ENCODE measurements at regions not wholly inside any gene's neighbourhood (a gene's known extent, or its start where the extent isn't known, plus 50 kb on each side); places are given as distances from the start of the nearest gene placed in this dataset.
"Not testable (repeated sequence)": the region's sequence is repeated elsewhere in the genome, so short reads cannot be mapped to it uniquely, and the experiment has no call there.

- peak; percentile 78 for DNase-seq
Measured at GRCh38 chr5:99037668-99038067, 108.9 kb upstream of the CHD1 start.

DNA sequence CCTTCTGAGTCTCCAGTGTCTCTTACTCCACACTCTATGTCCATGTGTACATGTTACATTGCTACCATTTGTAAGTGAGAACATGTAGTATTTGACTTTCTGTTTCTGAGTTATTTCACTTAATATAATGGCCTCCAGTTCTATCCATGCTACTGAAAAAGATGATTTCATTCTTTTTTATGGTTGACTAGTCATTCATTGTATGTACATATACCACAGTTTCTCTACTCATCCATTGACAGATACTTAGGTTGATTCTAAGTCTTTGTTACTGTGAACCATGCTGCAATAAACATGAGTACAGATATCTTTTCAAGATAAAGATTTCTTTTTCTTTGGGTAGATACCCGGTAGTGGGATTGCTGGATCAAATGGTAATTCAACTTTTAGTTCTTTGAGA lies 107.1 kb upstream of the CHD1 start:
- DNase-seq, result no peak

- no peak for DNase-seq
Measured at GRCh38 chr5:99034336-99034735, 105.5 kb upstream of the CHD1 start.

DNA sequence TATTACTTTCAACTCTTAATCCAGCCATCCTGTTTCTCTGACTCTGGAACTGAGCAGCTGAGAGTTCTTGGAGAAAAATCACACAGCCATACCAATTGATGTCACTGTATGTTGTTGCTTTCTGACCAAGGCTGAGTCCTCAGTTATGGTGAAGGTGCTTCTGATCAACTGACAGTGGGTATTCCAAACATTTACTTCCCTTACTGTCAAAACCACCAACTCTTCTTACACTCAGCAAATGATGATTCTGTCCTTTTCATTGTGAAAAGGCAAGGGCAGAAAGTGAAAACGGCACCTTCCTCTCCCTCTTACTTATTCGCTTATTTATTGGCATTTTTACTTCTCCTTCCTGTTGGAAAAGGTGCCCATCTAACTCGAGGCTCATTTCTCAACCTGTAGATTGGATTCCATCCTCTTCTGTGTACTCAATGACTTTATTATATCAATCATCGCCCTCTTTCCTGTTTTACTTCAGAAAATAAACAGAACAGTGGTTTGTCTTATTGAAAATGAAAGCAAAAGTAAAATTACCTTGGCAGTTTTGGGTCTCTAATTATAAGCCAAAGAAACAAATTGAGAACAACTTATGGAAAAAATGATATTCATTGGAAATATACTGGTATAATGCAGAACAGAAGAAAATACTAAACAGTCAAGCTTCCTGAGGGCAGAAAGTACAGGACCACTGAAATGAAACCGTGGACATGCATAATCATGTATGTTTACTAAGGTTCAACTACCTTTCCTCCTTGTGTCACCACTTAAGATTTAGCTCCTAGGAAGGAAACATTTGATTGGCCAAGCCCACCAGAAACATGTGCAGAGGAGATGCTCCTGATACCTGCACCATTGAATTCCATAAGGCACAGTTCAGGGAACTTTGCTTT lies 104.5 kb upstream of the CHD1 start:
- DNase-seq, result peak; percentile 50

DNA sequence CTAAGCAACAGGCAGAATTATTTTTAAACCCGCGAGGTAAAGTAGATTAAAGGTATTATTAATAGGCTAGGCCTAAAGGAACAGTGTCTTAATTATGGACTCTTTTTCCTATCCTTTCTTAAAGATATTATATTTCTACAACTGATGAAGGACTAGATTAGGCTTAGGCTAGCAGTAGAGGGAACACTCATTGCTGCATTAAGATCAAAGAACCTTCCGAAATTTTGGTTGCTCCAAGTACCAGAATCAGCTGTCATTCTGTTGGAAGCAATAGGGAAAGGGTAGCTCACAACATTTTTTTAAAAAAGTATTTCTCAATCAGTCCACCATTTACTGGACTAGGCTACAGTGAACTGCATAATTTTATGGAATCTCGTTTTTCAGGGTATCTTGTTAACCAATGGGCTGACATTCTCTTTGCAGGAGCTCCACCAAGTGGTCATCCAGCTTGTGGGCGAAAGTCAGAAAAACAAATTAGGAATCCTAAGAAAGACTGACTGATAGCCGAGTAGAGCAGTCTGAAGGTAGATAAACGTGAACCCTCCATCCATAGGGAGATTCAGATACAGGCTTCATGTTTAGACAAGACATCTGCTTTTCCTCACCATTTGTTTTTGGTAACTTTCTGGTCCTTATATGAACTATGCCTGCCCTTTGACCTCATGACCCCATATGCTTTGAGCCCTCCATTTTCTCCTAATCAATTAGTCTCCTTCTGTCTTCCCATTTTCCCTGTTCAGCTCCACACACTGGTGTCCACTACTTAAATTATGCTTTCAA lies 103.6 kb upstream of the CHD1 start:
- peak; percentile 50 for DNase-seq

DNA sequence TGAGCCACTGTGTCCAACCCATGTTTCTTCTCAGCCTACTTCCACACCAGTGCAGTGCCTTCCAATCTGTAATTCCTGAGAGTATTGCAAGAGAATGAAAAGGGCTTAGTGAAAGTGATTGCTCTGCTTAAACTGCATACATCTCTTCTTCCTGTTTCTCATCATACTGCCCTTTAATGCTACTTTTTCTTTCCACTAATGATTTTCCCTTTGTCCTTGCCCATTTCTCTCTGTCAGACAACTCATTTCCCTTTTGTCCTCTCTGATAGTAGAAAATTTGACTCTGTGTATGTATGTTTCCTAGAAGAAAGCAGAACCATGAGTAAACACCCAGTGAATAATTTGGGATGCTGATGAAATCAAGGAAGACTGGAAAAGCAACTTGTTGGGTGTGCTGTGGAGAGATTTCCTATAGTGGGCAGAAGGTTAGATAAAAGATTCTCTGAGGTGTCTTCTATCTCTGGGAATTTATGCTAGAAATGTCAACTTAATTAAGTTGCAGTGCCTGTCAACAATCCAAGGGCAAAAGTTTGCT lies 102.2 kb upstream of the CHD1 start:
- no peak for DNase-seq

DNA sequence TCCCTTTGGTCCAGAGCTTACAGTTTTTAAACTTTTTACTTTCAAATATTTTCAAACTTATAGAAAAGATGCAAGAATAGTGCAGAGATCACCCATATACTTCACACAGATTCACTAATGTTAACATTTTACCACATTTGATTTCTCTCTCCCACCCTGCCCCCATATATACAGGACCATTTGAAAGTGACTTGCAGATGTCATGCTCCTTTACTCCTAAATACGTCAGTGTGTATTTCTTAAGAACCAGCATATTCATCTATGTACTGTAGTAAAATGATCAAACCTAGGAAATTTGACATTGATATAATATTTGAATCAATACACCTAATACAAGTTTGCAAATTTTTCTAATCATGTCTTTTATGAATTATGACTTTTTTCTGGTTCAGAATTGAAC lies 100.4 kb upstream of the CHD1 start:
- no peak for DNase-seq

GRCh38 chr5:99028170-99028569 lies 99.4 kb upstream of the CHD1 start:
- not testable (repeated sequence) for DNase-seq

DNA sequence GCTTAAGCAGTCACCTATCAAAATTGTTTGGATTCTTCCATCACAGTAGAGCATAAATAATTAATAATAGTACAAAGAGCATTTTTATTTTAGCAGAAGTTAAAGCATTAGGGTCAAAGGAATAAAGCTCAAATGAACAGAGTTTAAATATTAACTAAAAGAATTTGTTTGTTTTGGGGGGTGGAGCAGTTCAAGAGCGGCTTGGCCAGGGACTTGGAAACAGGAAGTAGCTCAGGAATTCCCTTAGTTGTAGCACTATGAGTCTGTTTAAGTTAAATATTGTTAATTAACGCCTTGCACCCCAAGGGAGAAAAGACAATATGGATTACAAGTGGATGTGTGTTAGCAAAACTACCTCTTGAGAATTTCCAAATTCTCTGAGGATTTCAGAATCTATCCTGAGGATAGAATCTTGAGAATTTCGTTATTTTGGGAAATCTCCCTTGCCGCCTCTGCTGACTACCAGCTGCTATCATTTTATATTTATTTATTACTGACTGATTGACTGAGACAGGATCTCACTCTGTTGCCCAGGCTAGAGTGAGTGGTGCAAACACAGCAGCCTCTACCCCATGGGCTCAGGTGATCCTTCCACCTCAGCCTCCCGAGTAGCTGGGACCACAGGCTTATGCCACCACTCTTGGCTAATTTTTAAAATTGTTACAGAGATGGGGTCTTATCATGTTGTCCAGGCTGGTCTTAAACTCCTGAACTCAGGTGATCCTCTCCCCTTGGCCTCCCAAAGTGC lies 96.7 kb upstream of the CHD1 start:
- no peak for DNase-seq

DNA sequence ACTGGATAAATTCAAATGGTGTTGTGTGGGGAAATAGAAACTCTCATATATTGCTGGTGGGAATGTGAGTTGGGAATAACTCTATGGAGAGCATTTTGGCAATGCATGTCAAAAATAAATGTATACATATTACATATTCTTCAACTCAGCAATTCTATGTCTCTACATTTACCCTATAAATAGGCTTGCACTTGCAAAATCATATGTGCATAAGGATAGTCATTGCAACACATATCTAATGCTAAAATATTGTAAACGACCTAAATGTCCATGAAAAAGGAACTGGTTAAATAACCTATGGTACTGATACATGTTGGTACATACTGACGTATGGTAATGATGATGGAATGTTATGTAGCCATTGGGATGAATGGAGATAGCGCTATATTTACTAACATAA lies 94.5 kb upstream of the CHD1 start:
- no peak for DNase-seq

DNA sequence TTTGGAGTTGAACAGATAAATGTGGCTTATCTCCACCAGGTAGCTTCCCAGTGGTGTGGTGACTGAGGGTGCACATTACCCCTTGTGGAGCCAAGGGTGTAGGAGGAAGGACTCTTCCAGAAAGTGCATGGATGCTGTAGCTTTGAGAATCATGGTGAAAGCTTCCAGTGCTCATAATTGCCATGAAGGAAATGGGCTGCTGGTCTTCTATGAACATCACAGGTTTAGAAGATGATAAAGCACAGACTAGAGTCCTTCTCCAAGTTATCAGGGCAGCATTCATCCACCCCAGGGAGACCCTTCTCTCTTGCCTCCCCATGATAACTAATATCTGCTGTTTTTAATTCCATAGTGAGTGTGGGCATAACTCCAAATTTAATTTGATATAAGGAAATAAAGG lies 93.4 kb upstream of the CHD1 start:
- DNase-seq, result no peak

DNA sequence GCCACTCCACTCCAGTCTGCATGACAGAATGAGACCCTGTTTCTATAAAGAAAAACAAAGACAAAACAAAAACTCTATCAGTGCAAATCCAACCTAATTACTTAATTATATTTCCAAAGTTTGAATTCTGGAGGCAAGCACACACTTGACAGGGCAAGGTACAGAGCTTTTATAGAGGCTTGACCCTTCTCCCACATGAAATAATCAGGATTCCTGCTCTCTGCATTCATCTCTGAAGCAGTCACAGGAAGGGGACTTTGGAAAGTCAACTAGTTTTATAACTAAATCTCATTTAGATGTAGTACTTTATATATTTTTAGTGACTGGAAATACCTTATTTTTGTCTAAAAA lies 91.9 kb upstream of the CHD1 start:
- DNase-seq, result no peak

GRCh38 chr5:99019812-99020697 lies 91.2 kb upstream of the CHD1 start:
- no peak for DNase-seq

GRCh38 chr5:99019254-99019653 lies 90.4 kb upstream of the CHD1 start:
- no peak for DNase-seq

DNA sequence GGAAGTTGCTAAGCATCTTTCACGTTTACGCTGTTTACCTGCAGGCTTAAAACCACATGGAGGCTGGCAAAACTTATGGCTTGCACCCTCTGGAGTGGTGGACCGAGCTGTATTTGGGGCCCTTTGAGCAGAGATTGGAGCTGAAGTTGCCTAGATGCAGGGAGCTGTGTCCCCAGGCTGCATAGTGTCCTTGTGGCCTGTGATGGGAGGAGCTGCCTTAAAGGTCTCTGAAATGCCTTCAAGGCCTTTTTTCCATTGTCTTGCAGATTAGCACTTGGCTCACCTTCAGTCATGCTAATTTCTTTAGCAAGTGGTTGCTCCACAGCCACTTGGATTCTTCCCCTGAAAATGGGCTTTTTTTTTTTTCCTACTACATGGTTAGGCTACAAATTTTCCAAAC lies 81.5 kb upstream of the CHD1 start:
- no peak for DNase-seq

DNA sequence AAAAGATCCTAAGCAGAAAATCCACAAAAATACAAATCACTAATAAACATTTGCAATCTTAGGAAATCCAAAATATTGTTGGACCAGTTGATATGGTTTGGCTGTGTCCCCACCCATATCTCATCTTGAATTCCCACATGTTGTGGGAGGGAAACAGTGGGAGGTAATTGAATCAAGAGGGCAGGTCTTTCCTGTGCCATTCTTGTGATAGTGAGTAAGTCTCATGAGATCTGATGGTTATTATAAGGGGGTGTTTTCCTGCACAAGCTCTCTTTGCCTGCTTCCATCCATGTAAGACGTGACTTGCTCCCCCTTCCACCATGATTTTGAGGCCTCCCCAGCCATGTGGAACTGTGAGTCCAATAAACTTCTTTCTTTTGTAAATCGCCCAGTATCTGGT lies 79.2 kb upstream of the CHD1 start:
- not testable (repeated sequence) for DNase-seq

GRCh38 chr5:99005506-99005905 lies 76.7 kb upstream of the CHD1 start:
- no peak for DNase-seq

- DNase-seq, result peak; percentile 48
Measured at GRCh38 chr5:99004960-99005359, 76.2 kb upstream of the CHD1 start.

DNA sequence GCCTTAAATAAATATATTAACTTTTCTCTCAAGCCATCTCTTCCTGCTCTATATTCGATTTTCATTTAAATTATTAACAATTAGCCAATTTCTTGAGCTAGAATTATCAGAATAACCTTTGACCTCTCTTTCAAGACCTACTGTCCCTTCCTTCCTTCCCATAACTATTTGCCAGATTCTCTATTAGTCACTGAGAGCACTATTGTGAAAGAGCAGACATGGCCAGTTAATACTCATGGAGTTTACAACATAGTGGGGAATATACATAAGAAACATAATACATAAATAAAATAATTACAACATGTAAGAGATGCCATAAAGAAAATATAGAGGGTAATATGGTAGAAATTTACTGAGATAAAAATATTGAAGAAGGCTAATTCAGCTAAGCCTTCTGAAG lies 72.1 kb upstream of the CHD1 start:
- no peak for DNase-seq

DNA sequence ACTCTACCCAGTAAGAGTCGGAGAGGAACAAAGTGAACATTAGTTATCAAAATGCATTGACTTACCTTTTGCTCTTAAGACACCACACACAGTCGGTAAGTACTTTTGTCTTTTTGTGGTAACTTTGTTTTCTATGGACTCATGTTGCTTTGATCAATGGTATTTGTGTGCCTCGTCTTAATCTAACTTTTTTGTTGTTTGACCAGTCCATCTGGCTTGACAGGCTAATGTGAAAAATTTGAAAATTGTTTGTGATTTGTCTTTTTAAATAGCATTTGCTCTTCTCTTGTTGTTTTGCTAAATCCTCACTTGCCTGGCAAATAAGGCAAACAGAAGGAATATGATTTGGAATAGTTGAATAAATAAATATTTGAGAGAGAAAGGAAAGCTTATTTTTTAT lies 71.4 kb upstream of the CHD1 start:
- DNase-seq, result no peak

GRCh38 chr5:98999631-99000030 lies 70.8 kb upstream of the CHD1 start:
- no peak for DNase-seq

DNA sequence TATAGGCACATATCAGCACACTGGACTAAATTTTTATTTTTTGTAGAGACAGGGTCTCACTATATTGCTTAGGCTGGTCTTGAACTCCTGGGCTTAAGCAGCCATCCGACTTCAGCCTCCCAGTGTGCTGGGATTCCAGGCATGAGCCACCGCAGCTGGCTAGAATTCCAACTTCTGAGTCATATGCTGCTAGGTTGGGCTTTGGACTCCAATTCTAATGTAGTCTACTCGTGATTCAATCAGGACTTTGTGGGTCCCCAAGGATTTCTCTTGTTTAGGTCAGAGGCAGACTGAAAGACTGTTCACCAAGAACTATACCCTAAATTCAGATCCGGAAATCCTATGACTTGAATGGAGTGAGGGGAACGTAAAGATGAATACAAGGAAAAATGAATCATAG lies 68.2 kb upstream of the CHD1 start:
- DNase-seq, result no peak

All from CD4-positive, alpha-beta T cell treated with Interleukin-17A for 1 hour (primary cell).